HEK293 (cell line): ENCODE measurements at regions not wholly inside any gene's neighbourhood (a gene's known extent, or its start where the extent isn't known, plus 50 kb on each side); places are given as distances from the start of the nearest gene placed in this dataset.

Experiments
- MYNN ChIP-seq: fragments of 450-650 bp; formaldehyde crosslinking; IDR thresholded peaks from 2 replicates; pipeline ENCODE4 v1.5.1; 2016; ENCODE audit warnings: missing biosample characterization, missing genetic modification characterization, borderline replicate concordance
- ZNF223 ChIP-seq: fragments of 450-650 bp; formaldehyde crosslinking; IDR thresholded peaks from 2 replicates; pipeline ENCODE4 v1.5.1; 2016; ENCODE audit warnings: missing biosample characterization, missing genetic modification characterization
- ZNF274 ChIP-seq, 2 experiments: fragments of 200-500 bp in 1 of 2; fragments of 450-650 bp in 1 of 2; sonication (Bioruptor generic) in 1 of 2; formaldehyde crosslinking in 1 of 2; IDR thresholded peaks; 2 replicates each; pipeline versions ENCODE4 v1.5.1 to v1.6.1; 2014 to 2016; ENCODE audit warnings: borderline replicate concordance in 1 of 2, inconsistent platforms in 1 of 2, low read length in 1 of 2, missing biosample characterization in 1 of 2, missing genetic modification characterization in 1 of 2
- ZNF354C ChIP-seq: fragments of 450-650 bp; formaldehyde crosslinking; IDR thresholded peaks from 2 replicates; pipeline ENCODE4 v1.5.1; 2016; ENCODE audit warnings: missing biosample characterization, missing genetic modification characterization, low read depth, borderline replicate concordance
- ZNF366 ChIP-seq: fragments of 450-650 bp; formaldehyde crosslinking; conservative IDR thresholded peaks from 2 replicates; pipeline ENCODE4 v1.5.1; 2016; ENCODE audit warnings: missing biosample characterization, missing genetic modification characterization
- ZNF664 ChIP-seq: fragments of 450-650 bp; formaldehyde crosslinking; IDR thresholded peaks from 2 replicates; pipeline ENCODE4 v1.5.1; 2016; ENCODE audit warnings: missing biosample characterization, missing genetic modification characterization
- ZNF670 ChIP-seq: fragments of 450-650 bp; formaldehyde crosslinking; IDR thresholded peaks from 2 replicates; pipeline ENCODE4 v1.5.1; 2016; ENCODE audit warnings: missing biosample characterization, missing genetic modification characterization, low read depth
- TF ChIP-seq, protein P1 (sequence below): fragments of 450-650 bp; formaldehyde crosslinking; IDR thresholded peaks from 2 replicates; pipeline ENCODE4 v1.5.1; 2016; ENCODE audit warnings: missing biosample characterization, missing genetic modification characterization

DNA sequence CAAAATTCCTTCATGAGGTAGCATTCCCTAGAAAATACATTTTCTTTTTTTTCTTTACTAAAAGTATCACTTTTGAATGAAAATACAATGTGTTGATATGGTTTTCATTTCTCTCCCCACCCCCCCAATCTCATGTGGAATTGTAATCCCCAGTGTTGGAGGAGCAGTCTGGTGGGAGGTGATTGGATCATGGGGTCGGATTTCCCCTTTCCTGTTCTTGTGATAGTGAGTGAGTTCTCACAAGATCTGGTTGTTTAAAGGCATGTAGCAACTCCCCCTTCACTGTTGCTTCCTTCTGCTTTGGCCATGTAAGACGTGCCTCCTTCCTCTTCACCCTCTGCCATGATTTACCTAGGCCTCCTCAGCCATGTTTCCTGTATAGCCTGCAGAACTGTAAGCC, 790.3 kb upstream of the KCND2 start:
- no peak for TF ChIP-seq ZNF366
- no peak for TF ChIP-seq ZNF223
- TF ChIP-seq, protein P1, sequence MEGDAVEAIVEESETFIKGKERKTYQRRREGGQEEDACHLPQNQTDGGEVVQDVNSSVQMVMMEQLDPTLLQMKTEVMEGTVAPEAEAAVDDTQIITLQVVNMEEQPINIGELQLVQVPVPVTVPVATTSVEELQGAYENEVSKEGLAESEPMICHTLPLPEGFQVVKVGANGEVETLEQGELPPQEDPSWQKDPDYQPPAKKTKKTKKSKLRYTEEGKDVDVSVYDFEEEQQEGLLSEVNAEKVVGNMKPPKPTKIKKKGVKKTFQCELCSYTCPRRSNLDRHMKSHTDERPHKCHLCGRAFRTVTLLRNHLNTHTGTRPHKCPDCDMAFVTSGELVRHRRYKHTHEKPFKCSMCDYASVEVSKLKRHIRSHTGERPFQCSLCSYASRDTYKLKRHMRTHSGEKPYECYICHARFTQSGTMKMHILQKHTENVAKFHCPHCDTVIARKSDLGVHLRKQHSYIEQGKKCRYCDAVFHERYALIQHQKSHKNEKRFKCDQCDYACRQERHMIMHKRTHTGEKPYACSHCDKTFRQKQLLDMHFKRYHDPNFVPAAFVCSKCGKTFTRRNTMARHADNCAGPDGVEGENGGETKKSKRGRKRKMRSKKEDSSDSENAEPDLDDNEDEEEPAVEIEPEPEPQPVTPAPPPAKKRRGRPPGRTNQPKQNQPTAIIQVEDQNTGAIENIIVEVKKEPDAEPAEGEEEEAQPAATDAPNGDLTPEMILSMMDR = no peak
- no peak for TF ChIP-seq ZNF354C
- no peak for TF ChIP-seq ZNF670 (tag by site-specific recombination)
- no peak for TF ChIP-seq MYNN (tag by site-specific recombination)
- TF ChIP-seq ZNF664 (tag by site-specific recombination) = no peak
- no peak for TF ChIP-seq ZNF274 (IDR thresholded peaks at IDR 0.05; ENCODE audit: low read length)
- no peak for TF ChIP-seq ZNF274 (tag by site-specific recombination; IDR thresholded peaks at IDR 0.05; ENCODE audit: borderline replicate concordance)
